IMR-90 (cell line): ENCODE measurements at regions not wholly inside any gene's neighbourhood (a gene's known extent, or its start where the extent isn't known, plus 50 kb on each side); places are given as distances from the start of the nearest gene placed in this dataset.
"Not testable (repeated sequence)": the region's sequence is repeated elsewhere in the genome, so short reads cannot be mapped to it uniquely, and the experiment has no call there.

ENCODE experiments used
- ATAC-seq: fragments of 200-7000 bp; cut with Tn5 transposase; 2 replicates; pipeline ENCODE4 v1.9.1; 2020; ENCODE audit warnings: low read depth, mild to moderate bottlenecking, moderate library complexity
- BruUV-seq: library from RNA; stranded (reverse); fragments of 400-500 nt; replicated peaks from 2 replicates; lab custom pipeline; 2021; lab: Mats Ljungman, UMichigan
- CTCF ChIA-PET: fragments of 300-600 bp; formaldehyde crosslinking; extraction: SDS; loops from one replicate; lab custom pipeline; 2021; ENCODE audit warnings: antibody characterized with exemption; lab: Yijun Ruan, JAX
- POLR2A ChIA-PET: fragments of 300-600 bp; sonication (Branson Sonifier 250); formaldehyde crosslinking; loops from one replicate; lab custom pipeline; 2022; ENCODE audit warnings: antibody characterized with exemption; ENCODE audit not compliant: unreplicated experiment; lab: Charles Lee
- DNase-seq: peaks from one replicate; pipeline ENCODE4 v3.0.0; 2013
- H2AFZ ChIP-seq: replicated peaks from 2 replicates; pipeline ENCODE3; 2013; ENCODE audit warnings: low read length, mild to moderate bottlenecking; ENCODE audit not compliant: poor library complexity
- H2AK5ac ChIP-seq: 2 replicates; pipeline ENCODE4 v1.6.1; 2013; ENCODE audit warnings: low read depth, low read length, inconsistent platforms
- H2AK9ac ChIP-seq: replicated peaks from 2 replicates; pipeline ENCODE3; 2013; ENCODE audit warnings: mild to moderate bottlenecking, low read depth, low read length, moderate library complexity; ENCODE audit not compliant: poor library complexity
- H2BK120ac ChIP-seq: 2 replicates; pipeline ENCODE4 v1.6.1; 2013; ENCODE audit warnings: low read depth, low read length, inconsistent platforms
- H2BK15ac ChIP-seq: 3 replicates; pipeline ENCODE4 v1.6.1; 2013; ENCODE audit warnings: low read depth, low read length, inconsistent platforms
- H2BK20ac ChIP-seq: 2 replicates; pipeline ENCODE4 v1.6.1; 2013; ENCODE audit warnings: low read depth, mild to moderate bottlenecking, inconsistent platforms, low read length, moderate library complexity
- H2BK5ac ChIP-seq: 2 replicates; pipeline ENCODE4 v1.6.1; 2013; ENCODE audit warnings: mild to moderate bottlenecking, low read depth, low read length, inconsistent platforms; ENCODE audit not compliant: poor library complexity, severe bottlenecking
- H3K14ac ChIP-seq: replicated peaks from 2 replicates; pipeline ENCODE4 v1.6.1; 2013; ENCODE audit warnings: low read depth, low read length, inconsistent platforms
- H3K18ac ChIP-seq: 2 replicates; pipeline ENCODE4 v1.6.1; 2013; ENCODE audit warnings: low read depth, low read length, control low read depth
- H3K23ac ChIP-seq: 2 replicates; pipeline ENCODE4 v1.6.1; 2013; ENCODE audit warnings: low read depth, low read length, inconsistent platforms
- H3K27ac ChIP-seq: 2 replicates; pipeline ENCODE4 v1.5.1; 2013; ENCODE audit warnings: mild to moderate bottlenecking, control low read depth, low read length; ENCODE audit not compliant: insufficient read depth
- H3K27me3 ChIP-seq: 2 replicates; pipeline ENCODE4 v1.6.1; 2013; ENCODE audit warnings: low read length; ENCODE audit not compliant: control insufficient read depth, insufficient read depth
- H3K36me3 ChIP-seq: 2 replicates; pipeline ENCODE4 v1.6.1; 2013; ENCODE audit warnings: low read length, mixed read lengths; ENCODE audit not compliant: control insufficient read depth, insufficient read depth
- H3K4ac ChIP-seq: 2 replicates; pipeline ENCODE4 v1.6.1; 2013; ENCODE audit warnings: low read depth, low read length, inconsistent platforms
- H3K4me1 ChIP-seq: 2 replicates; pipeline ENCODE4 v1.6.1; 2013; ENCODE audit warnings: low read length, mixed read lengths; ENCODE audit not compliant: control insufficient read depth, insufficient read depth
- H3K4me2 ChIP-seq: 2 replicates; pipeline ENCODE4 v1.6.1; 2013; ENCODE audit warnings: low read depth, mild to moderate bottlenecking, control low read depth, low read length, moderate library complexity
- H3K4me3 ChIP-seq: 2 replicates; pipeline ENCODE4 v1.5.1; 2013; ENCODE audit warnings: low read depth, mild to moderate bottlenecking, control low read depth, low read length, moderate library complexity; ENCODE audit not compliant: insufficient read depth
- H3K56ac ChIP-seq: 2 replicates; pipeline ENCODE4 v1.6.1; 2013; ENCODE audit warnings: low read length, inconsistent platforms; ENCODE audit not compliant: insufficient read depth; ENCODE audit errors: extremely low read depth
- H3K79me1 ChIP-seq, 2 experiments: 2 replicates each; pipeline ENCODE4 v1.6.1; 2013; ENCODE audit warnings: low read length in 2 of 2, inconsistent platforms in 1 of 2, low read depth in 1 of 2
- H3K9ac ChIP-seq: 2 replicates; pipeline ENCODE4 v1.6.1; 2013; ENCODE audit warnings: low read depth, low read length, control low read depth
- H3K9me1 ChIP-seq: 2 replicates; pipeline ENCODE4 v1.6.1; 2013; ENCODE audit warnings: low read length, inconsistent platforms; ENCODE audit not compliant: insufficient read depth
- H3K9me3 ChIP-seq: 2 replicates; pipeline ENCODE4 v1.6.1; 2013; ENCODE audit warnings: low read length; ENCODE audit not compliant: control insufficient read depth, insufficient read depth
- H4K20me1 ChIP-seq: 2 replicates; pipeline ENCODE4 v1.6.1; 2013; ENCODE audit warnings: low read length, inconsistent platforms; ENCODE audit not compliant: insufficient read depth
- H4K5ac ChIP-seq: 2 replicates; pipeline ENCODE4 v1.6.1; 2013; ENCODE audit warnings: mild to moderate bottlenecking, low read depth, low read length, control low read depth
- H4K8ac ChIP-seq, 2 experiments: 2 replicates each; pipeline ENCODE4 v1.6.1; 2013; ENCODE audit warnings: low read depth in 2 of 2, low read length in 2 of 2, control low read depth in 1 of 2, inconsistent platforms in 1 of 2
- H4K91ac ChIP-seq: 2 replicates; pipeline ENCODE4 v1.6.1; 2013; ENCODE audit warnings: low read depth, low read length, inconsistent platforms; ENCODE audit not compliant: insufficient read depth
- WGBS, 2 experiments: methylation state at CpG; one replicate each; pipeline versions ENCODE4 v1.1.5 to v1.1.7; 2013; ENCODE audit warnings: missing lambda C conversion rate in 2 of 2; ENCODE audit not compliant: insufficient read length in 1 of 2; ENCODE audit errors: extremely low coverage in 2 of 2; 5-methylcytosine and 5-hydroxymethylcytosine counted together
- dilution Hi-C: fragments of 300-500 bp; cut with HindIII; formaldehyde crosslinking; loops from one replicate; pipeline ENCODE4 v1.14.3; 2018; ENCODE audit warnings: low sequenced_read_pairs; ENCODE audit not compliant: unreplicated experiment
- in situ Hi-C: fragments of 300-500 bp; cut with MboI; formaldehyde crosslinking; loops from 3 replicates; pipeline ENCODE4 v1.14.3; 2019; ENCODE audit warnings: low sequenced_read_pairs, inconsistent platforms, mixed read lengths
- intact Hi-C: fragments of 100-400 bp; cut with micrococcal nuclease; formaldehyde crosslinking; loops from 2 replicates; pipeline ENCODE4 v1.10.0; 2022

DNA sequence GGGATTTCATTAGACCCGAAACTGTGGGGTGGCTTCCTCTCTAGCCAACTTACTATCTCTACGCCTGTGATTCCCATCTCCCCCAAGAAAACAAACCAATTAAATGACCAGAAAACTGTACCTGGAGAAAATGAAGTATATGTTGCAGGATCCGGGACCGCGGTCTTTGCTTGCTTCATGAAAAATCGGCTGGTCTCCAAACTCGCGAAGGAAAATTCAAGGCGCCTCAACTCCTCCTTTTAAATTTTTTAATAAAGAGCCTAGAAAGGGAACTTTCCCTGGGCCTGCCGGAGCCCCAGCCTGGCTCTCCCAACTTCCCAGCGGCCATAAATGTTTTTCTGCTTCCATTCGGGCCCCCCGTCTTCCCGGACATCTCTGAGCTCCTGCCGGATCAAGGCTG is 110.8 kb upstream of the FOXD4L5 start:
- H4K8ac ChIP-seq, POLR2A ChIA-PET, H3K79me1 ChIP-seq, in situ Hi-C loops, H2AK9ac ChIP-seq, H3K14ac ChIP-seq, H3K9ac ChIP-seq, intact Hi-C loops, H3K56ac ChIP-seq, H4K20me1 ChIP-seq, H3K9me3 ChIP-seq, H3K27me3 ChIP-seq, H2BK15ac ChIP-seq, ATAC-seq, H2BK120ac ChIP-seq, CTCF ChIA-PET, H2BK20ac ChIP-seq, H3K4me2 ChIP-seq, DNase-seq, H3K36me3 ChIP-seq, H3K4me1 ChIP-seq, BruUV-seq, H3K23ac ChIP-seq, H3K18ac ChIP-seq, H2BK5ac ChIP-seq, H2AFZ ChIP-seq, H3K4me3 ChIP-seq, H4K91ac ChIP-seq, H3K9me1 ChIP-seq, H2AK5ac ChIP-seq, H4K5ac ChIP-seq, dilution Hi-C loops, H3K27ac ChIP-seq, H3K4ac ChIP-seq: not testable (repeated sequence)
- WGBS, 2 experiments = no CpG with 5 or more reads among the region's 15 CpGs

GRCh38 chr9:65395121-65395520 is 110.1 kb upstream of the FOXD4L5 start:
- CTCF ChIA-PET, H4K91ac ChIP-seq, H3K14ac ChIP-seq, BruUV-seq, H2AFZ ChIP-seq, H2AK5ac ChIP-seq, in situ Hi-C loops, H2BK120ac ChIP-seq, POLR2A ChIA-PET, H3K36me3 ChIP-seq, H3K23ac ChIP-seq, ATAC-seq, H2BK15ac ChIP-seq, H2AK9ac ChIP-seq, DNase-seq, H4K8ac ChIP-seq, H2BK5ac ChIP-seq, H3K56ac ChIP-seq, H2BK20ac ChIP-seq, H3K9ac ChIP-seq, H3K27ac ChIP-seq, H3K9me1 ChIP-seq, H3K4ac ChIP-seq, intact Hi-C loops, H3K4me1 ChIP-seq, H4K20me1 ChIP-seq, dilution Hi-C loops, H3K9me3 ChIP-seq, H3K27me3 ChIP-seq, H3K4me2 ChIP-seq, H3K18ac ChIP-seq, H3K4me3 ChIP-seq, H4K5ac ChIP-seq, H3K79me1 ChIP-seq: not testable (repeated sequence)
- WGBS, 2 experiments = no CpG with 5 or more reads among the region's 25 CpGs
